ENCODE measurements at regions not wholly inside any gene's neighbourhood (a gene's known extent, or its start where the extent isn't known, plus 50 kb on each side); places are given as distances from the start of the nearest gene placed in this dataset.
"Not testable (repeated sequence)": the region's sequence is repeated elsewhere in the genome, so short reads cannot be mapped to it uniquely, and the experiment has no call there.

GRCh38 chr2:14781142-14781541 lies 148.6 kb downstream of the LRATD1 start:
- ATAC-seq (no peak), DNase-seq (no peak)
- intact Hi-C loops (cut with micrococcal nuclease) = no loop called here
- no peaks in the 10 kb centered on the region for H3K4me1 Mint-ChIP-seq (ENCODE audit: low read depth)
- TF ChIP-seq, protein P1, sequence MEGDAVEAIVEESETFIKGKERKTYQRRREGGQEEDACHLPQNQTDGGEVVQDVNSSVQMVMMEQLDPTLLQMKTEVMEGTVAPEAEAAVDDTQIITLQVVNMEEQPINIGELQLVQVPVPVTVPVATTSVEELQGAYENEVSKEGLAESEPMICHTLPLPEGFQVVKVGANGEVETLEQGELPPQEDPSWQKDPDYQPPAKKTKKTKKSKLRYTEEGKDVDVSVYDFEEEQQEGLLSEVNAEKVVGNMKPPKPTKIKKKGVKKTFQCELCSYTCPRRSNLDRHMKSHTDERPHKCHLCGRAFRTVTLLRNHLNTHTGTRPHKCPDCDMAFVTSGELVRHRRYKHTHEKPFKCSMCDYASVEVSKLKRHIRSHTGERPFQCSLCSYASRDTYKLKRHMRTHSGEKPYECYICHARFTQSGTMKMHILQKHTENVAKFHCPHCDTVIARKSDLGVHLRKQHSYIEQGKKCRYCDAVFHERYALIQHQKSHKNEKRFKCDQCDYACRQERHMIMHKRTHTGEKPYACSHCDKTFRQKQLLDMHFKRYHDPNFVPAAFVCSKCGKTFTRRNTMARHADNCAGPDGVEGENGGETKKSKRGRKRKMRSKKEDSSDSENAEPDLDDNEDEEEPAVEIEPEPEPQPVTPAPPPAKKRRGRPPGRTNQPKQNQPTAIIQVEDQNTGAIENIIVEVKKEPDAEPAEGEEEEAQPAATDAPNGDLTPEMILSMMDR (IDR thresholded peaks at IDR 0.05) = no peak
- no peaks in the 10 kb centered on the region for H3K36me3 Mint-ChIP-seq (ENCODE audit: low read depth)
- H3K9me3 Mint-ChIP-seq = peaks cover 8% of the 10 kb centered on the region
- CTCF ChIA-PET = interaction anchor here (1.0 kb wide), 1 partner anchor 9 kb away, joined by 3 read pairs; no protein-coding TSS in a partner anchor
- POLR2A ChIA-PET = no interaction called here
- H3K27ac Mint-ChIP-seq = no peak overlapping the region
- no peak overlapping the region for H3K4me3 Mint-ChIP-seq
- H3K27me3 Mint-ChIP-seq = no peaks in the 10 kb centered on the region

GRCh38 chr2:14788814-14789213 lies 156.3 kb downstream of the LRATD1 start:
- DNase-seq; H3K4me1 Mint-ChIP-seq (ENCODE audit: low read depth); H3K27me3 Mint-ChIP-seq; intact Hi-C loops (cut with micrococcal nuclease); H3K36me3 Mint-ChIP-seq (ENCODE audit: low read depth); H3K9me3 Mint-ChIP-seq; H3K27ac Mint-ChIP-seq; H3K4me3 Mint-ChIP-seq; POLR2A ChIA-PET; ATAC-seq; CTCF ChIA-PET: not testable (repeated sequence)

- ATAC-seq (no peak), DNase-seq (no peak)
- CTCF ChIA-PET = interaction anchor here (0.8 kb wide), 1 partner anchor 9 kb away, joined by 3 read pairs; no protein-coding TSS in a partner anchor
- intact Hi-C loops (cut with micrococcal nuclease) = no loop called here
- POLR2A ChIA-PET = no interaction called here
- H3K9me3 Mint-ChIP-seq = peaks cover 6% of the 10 kb centered on the region
- H3K4me1 Mint-ChIP-seq (ENCODE audit: low read depth) = no peaks in the 10 kb centered on the region
- H3K27ac Mint-ChIP-seq = no peak overlapping the region
- TF ChIP-seq, protein P1 (IDR thresholded peaks at IDR 0.05) = no peak
- no peaks in the 10 kb centered on the region for H3K27me3 Mint-ChIP-seq
- no peak overlapping the region for H3K4me3 Mint-ChIP-seq
- H3K36me3 Mint-ChIP-seq (ENCODE audit: low read depth) = no peaks in the 10 kb centered on the region
Observed at GRCh38 chr2:14790041-14790640, 157.6 kb downstream of the LRATD1 start.

DNA sequence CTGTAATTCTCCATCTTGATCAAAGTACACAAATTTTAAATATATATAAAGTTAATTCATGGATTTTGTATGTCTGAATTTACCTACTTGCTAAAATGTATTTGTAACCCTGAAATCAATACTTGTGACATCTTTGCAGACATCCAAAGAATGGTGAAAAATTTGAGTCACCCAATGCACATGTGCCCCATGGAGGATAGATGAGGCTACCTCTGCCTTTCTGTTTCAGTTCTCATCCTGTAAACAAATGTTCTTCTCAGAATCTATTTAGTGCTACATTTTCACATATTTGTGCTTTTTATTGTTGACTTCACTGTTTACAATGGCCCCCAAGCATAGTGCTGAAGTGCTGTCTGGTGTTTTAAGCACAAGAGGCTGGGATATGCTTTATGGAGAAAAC lies 171.5 kb downstream of the LRATD1 start:
- Mint-ChIP-seq H3K4me1 (ENCODE audit: low read depth) (no peaks in the 10 kb centered on the region), H3K27ac (no peak overlapping the region), H3K4me3 (no peak overlapping the region), H3K27me3 (no peaks in the 10 kb centered on the region), H3K36me3 (ENCODE audit: low read depth) (no peaks in the 10 kb centered on the region), H3K9me3 (peaks cover 8% of the 10 kb centered on the region)
- ATAC-seq = no peak
- intact Hi-C loops (cut with micrococcal nuclease) = no loop called here
- CTCF ChIA-PET = no interaction called here
- TF ChIP-seq, protein P1 (IDR thresholded peaks at IDR 0.05) = no peak
- DNase-seq = no peak
- POLR2A ChIA-PET = no interaction called here

DNA sequence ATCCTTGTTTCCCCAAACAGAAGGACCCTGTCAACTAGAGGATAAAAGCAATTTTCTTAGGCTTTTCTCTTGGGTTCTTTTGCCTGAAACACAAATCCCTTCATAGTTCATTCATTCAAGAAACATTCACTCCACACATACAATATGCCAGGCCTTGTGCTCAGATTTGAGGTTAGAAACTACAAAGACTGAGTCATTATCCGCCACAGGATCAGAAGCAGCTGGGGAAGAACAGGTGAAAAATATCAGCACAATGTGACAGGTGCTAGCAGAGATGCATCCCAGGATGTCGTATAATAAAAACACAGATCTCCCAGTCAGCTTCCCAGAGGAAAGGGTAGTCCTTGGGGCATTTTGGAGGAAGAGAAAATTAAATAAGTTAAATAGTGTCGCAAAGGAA lies 172.4 kb downstream of the LRATD1 start:
- ATAC-seq = no peak
- no peaks in the 10 kb centered on the region for H3K4me1 Mint-ChIP-seq (ENCODE audit: low read depth)
- no peaks in the 10 kb centered on the region for H3K36me3 Mint-ChIP-seq (ENCODE audit: low read depth)
- H3K27me3 Mint-ChIP-seq = no peaks in the 10 kb centered on the region
- intact Hi-C loops (cut with micrococcal nuclease) = no loop called here
- H3K4me3 Mint-ChIP-seq = no peak overlapping the region
- DNase-seq = no peak
- CTCF ChIA-PET = no interaction called here
- POLR2A ChIA-PET = no interaction called here
- H3K9me3 Mint-ChIP-seq = peaks cover 8% of the 10 kb centered on the region
- TF ChIP-seq, protein P1 (IDR thresholded peaks at IDR 0.05) = no peak
- no peak overlapping the region for H3K27ac Mint-ChIP-seq

DNA sequence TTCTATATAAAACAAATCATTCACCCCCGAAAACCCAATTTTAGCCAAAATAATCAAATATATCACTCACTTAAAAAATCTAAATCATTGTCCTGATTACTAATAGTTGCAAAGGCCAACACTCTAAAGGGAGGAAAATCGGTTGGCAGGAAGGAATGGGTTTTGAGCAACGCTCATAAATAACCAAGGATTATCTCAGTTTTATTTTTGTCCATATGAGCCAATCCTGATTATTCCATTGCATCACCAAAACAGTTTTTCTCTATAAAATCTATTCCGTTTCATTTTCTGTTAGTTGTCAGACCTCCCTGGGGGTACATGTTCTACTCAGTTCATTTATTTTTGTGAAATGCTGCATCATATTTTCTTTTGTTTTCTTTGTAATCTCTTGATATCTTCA lies 174.1 kb downstream of the LRATD1 start:
- no peaks in the 10 kb centered on the region for H3K27me3 Mint-ChIP-seq
- ATAC-seq = no peak
- ChIA-PET POLR2A (no interaction called here), CTCF (no interaction called here)
- no peaks in the 10 kb centered on the region for H3K36me3 Mint-ChIP-seq (ENCODE audit: low read depth)
- H3K4me1 Mint-ChIP-seq (ENCODE audit: low read depth) = no peaks in the 10 kb centered on the region
- intact Hi-C loops (cut with micrococcal nuclease) = no loop called here
- no peak overlapping the region for H3K4me3 Mint-ChIP-seq
- no peak for DNase-seq
- TF ChIP-seq, protein P1 (IDR thresholded peaks at IDR 0.05) = no peak
- H3K27ac Mint-ChIP-seq = no peak overlapping the region
- H3K9me3 Mint-ChIP-seq = peaks cover 8% of the 10 kb centered on the region
